BJ (cell line): ENCODE measurements at regions not wholly inside any gene's neighbourhood (a gene's known extent, or its start where the extent isn't known, plus 50 kb on each side); places are given as distances from the start of the nearest gene placed in this dataset.
A peak's percentile ranks its signal among the peaks of the same experiment; 100 is the strongest.

Source experiments
- CTCF ChIA-PET: fragments of 350-600 bp; formaldehyde crosslinking; extraction: SDS; loops from one replicate; lab custom pipeline; 2021; ENCODE audit warnings: antibody characterized with exemption, inconsistent platforms; lab: Yijun Ruan, JAX
- POLR2A ChIA-PET: fragments of 300-600 bp; sonication (Branson Sonifier 250); formaldehyde crosslinking; extraction: SDS; loops from one replicate; lab custom pipeline; 2021; ENCODE audit warnings: antibody characterized with exemption; lab: Charles Lee
- DNase-seq: peaks from one replicate; pipeline ENCODE4 v3.0.0-alpha.2; 2011; ENCODE audit warnings: low read depth
- H3K27me3 ChIP-seq: 2 replicates; pipeline ENCODE4 v1.6.0; 2011; ENCODE audit warnings: low read length; ENCODE audit not compliant: control insufficient read depth, insufficient read depth
- H3K36me3 ChIP-seq: 2 replicates; pipeline ENCODE4 v1.5.1; 2011; ENCODE audit warnings: low read length; ENCODE audit not compliant: control insufficient read depth, insufficient read depth
- H3K4me3 ChIP-seq: 2 replicates; pipeline ENCODE4 v1.5.1; 2011; ENCODE audit warnings: low read depth, mild to moderate bottlenecking, control low read depth, low read length
- CTCF ChIP-seq: IDR thresholded peaks from 2 replicates; pipeline ENCODE4 v1.5.1; 2011; ENCODE audit warnings: low read depth, mild to moderate bottlenecking, control low read depth, inconsistent platforms, low read length, moderate library complexity; ENCODE audit not compliant: insufficient read depth

DNA sequence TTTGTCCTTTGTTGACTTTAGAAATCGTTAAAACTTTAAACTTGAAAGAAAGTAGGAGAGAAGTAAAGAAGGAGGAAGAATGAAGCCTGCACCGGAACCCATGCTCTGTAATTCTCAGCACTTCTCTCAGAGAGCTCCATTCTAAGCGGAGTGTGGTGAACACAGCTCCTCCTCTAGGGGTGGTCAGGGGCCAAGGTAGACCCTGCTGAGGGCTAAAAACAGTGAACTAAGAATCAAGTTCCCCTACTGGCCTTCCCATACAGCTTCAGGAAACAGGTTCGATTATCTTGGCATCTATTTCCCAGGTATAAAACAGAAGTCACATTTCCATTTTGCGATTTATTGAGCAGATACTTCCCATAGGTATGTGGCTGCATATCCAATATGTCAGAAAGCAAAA lies 92.7 kb upstream of the ASAP2 start:
- Histone ChIP-seq H3K36me3 (no peaks in the 10 kb centered on the region), H3K27me3 (no peaks in the 10 kb centered on the region), H3K4me3 (no peak overlapping the region)
- no peak for DNase-seq
- ChIA-PET POLR2A (no interaction called here), CTCF (interaction anchor here (1.0 to 3.5 kb wide), 3 partner anchors 8 to 233 kb away, joined by 3 to 11 read pairs (median 3); no protein-coding TSS in a partner anchor)
- no peak for TF ChIP-seq CTCF

GRCh38 chr2:9113262-9113661 lies 93.3 kb upstream of the ASAP2 start:
- no peak for TF ChIP-seq CTCF
- POLR2A ChIA-PET: no interaction called here
- CTCF ChIA-PET: interaction anchor here (1.0 to 3.5 kb wide), 3 partner anchors 8 to 27 kb away, joined by 3 to 11 read pairs (median 3); no protein-coding TSS in a partner anchor

DNA sequence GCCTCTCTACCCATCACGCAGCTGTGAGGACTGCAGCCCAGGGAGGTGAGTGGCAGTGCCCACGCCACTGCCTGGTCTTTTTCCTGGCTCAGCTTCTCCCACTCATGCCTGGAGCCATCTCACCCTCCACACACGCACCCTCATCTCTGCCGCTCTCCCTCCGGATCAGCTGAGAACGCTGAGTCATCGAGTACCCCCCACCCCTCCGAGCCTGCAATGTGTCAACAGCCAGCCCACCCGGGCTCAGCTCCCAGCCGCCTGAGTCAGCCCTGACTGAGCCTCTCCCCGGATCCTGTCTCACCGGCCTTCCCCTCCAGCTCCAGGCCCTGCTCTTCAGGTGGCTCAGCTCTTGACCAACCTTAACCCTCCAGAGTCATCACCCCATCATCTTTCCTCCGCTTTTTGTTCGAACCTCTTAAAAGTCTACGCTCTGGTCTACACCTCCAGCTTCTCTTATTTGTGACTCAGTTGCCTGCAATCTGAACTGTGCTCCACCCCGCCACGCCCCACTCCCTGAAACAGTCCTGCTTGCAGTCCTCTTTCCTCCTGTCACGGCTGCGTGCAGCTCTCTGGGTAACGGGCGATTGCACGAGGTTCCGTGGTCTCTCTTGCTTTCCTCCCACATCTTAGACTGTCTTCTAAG lies 94.4 kb upstream of the ASAP2 start:
- ChIA-PET CTCF (interaction anchor here (0.7 to 3.5 kb wide), 4 partner anchors 20 to 299 kb away, joined by 3 to 11 read pairs (median 4); no protein-coding TSS in a partner anchor), POLR2A (no interaction called here)
- no peak overlapping the region for H3K4me3 ChIP-seq
- no peaks in the 10 kb centered on the region for H3K36me3 ChIP-seq
- H3K27me3 ChIP-seq: no peaks in the 10 kb centered on the region
- TF ChIP-seq CTCF: no peak
- peak; percentile 63 for DNase-seq

More at GRCh38 chr2:9113262-9113661, 93.3 kb upstream of the ASAP2 start:
- no peak for DNase-seq
- Histone ChIP-seq H3K36me3 (no peaks in the 10 kb centered on the region), H3K27me3 (no peaks in the 10 kb centered on the region), H3K4me3 (no peak overlapping the region)

DNA sequence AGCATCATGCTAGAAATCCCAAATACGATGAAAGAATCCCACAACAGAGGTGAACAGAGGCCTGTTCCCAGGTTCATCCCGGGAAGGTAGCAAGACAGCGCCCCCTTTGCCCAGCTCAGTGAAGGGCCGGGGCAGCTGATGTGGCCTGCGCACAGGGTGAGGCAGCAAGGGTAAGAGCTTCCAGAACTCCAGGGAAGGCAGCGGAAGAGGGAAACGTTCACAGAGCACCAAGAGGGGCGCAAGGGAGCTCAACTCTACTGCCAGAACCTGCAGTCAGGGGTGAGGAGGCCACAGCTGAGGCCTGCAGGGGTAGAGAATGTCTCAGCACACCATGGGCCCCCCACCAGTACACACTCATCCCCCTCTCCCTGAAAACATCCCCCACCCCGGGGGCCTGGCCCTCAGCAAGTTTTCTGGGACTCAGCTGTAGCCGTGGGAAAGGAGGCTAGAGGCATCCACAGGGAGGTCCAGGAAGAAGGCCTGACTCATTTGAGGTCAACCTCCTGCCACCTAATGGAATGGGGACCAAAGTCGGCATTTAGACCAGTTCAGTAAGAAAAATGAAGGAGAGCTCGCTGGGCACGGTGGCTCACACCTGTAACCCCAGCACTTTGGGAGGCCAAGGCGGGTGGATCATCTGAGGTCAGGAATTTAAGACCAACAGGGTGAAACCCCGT lies 95.6 kb upstream of the ASAP2 start:
- TF ChIP-seq CTCF: peak; percentile 22; the same call in 1 of the 2 replicates
- Histone ChIP-seq H3K36me3 (no peaks in the 10 kb centered on the region), H3K4me3 (no peak overlapping the region), H3K27me3 (no peaks in the 10 kb centered on the region)
- CTCF ChIA-PET: interaction anchor here (0.7 to 1.4 kb wide), 7 partner anchors 11 to 238 kb away, joined by 3 to 6 read pairs (median 3); no protein-coding TSS in a partner anchor
- no peak for DNase-seq
- POLR2A ChIA-PET: no interaction called here

DNA sequence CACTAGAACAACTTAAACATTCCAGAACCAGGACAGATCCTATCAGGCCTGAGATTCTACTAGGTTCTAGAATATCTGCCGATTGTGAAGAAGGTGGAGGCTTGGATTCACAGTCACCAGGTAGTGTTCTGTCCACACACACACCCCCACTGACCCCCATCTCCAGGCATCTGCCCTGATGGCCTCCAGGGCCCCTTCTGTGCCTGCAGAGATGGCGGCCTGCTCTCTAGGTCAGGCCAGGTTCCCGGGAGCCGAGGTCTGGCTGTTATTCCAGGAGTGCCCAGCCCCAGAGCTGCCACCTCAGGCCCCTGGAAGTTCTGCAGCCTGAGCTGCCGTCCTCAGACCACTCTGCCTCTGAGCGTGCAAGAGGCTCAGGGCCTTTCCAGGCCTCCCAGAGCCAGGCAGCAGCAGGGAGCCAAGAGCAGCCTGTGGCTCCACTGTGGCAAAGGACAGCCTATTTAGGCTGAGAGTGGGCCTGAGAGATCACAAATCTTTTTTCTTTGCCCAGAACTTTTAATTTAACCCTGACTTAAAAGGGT lies 96.2 kb upstream of the ASAP2 start:
- Histone ChIP-seq H3K27me3 (no peaks in the 10 kb centered on the region), H3K36me3 (no peaks in the 10 kb centered on the region), H3K4me3 (no peak overlapping the region)
- DNase-seq: no peak
- ChIA-PET CTCF (interaction anchor here (0.7 to 1.2 kb wide), 4 partner anchors 10 to 220 kb away, joined by 3 to 4 read pairs (median 3); no protein-coding TSS in a partner anchor), POLR2A (no interaction called here)
- no peak for TF ChIP-seq CTCF
